Kidney epithelial cell (primary cell): ENCODE measurements at regions not wholly inside any gene's neighbourhood (a gene's known extent, or its start where the extent isn't known, plus 50 kb on each side); places are given as distances from the start of the nearest gene placed in this dataset.
"Not testable (repeated sequence)": the region's sequence is repeated elsewhere in the genome, so short reads cannot be mapped to it uniquely, and the experiment has no call there.

Experiments
- DNase-seq: peaks from one replicate; pipeline ENCODE4 v3.0.0-alpha.2; 2010; ENCODE audit warnings: low read depth
- H3K27me3 ChIP-seq: 2 replicates; pipeline ENCODE4 v1.6.0; 2011; ENCODE audit warnings: low read length; ENCODE audit not compliant: control insufficient read depth, insufficient read depth
- H3K36me3 ChIP-seq: 2 replicates; pipeline ENCODE4 v1.5.1; 2011; ENCODE audit warnings: low read length; ENCODE audit not compliant: control insufficient read depth, insufficient read depth
- H3K4me3 ChIP-seq: 2 replicates; pipeline ENCODE4 v1.5.1; 2011; ENCODE audit warnings: low read depth, mild to moderate bottlenecking, control low read depth, low read length
- CTCF ChIP-seq: IDR thresholded peaks from 2 replicates; pipeline ENCODE4 v1.5.1; 2011; ENCODE audit warnings: mild to moderate bottlenecking, moderate library complexity, low read length, control low read depth, inconsistent platforms; ENCODE audit not compliant: insufficient read depth, poor library complexity, severe bottlenecking

- DNase-seq, result no peak
- Histone ChIP-seq H3K36me3 (no peaks in the 10 kb centered on the region), H3K27me3 (no peaks in the 10 kb centered on the region), H3K4me3 (no peak overlapping the region)
- TF ChIP-seq CTCF, result no peak
Observed at GRCh38 chr13:37288057-37288720, 182.7 kb upstream of the CSNK1A1L start.

- not testable (repeated sequence) for H3K36me3 ChIP-seq, H3K4me3 ChIP-seq, H3K27me3 ChIP-seq, DNase-seq
Observed at GRCh38 chr13:37280231-37280630, 174.8 kb upstream of the CSNK1A1L start.

DNA sequence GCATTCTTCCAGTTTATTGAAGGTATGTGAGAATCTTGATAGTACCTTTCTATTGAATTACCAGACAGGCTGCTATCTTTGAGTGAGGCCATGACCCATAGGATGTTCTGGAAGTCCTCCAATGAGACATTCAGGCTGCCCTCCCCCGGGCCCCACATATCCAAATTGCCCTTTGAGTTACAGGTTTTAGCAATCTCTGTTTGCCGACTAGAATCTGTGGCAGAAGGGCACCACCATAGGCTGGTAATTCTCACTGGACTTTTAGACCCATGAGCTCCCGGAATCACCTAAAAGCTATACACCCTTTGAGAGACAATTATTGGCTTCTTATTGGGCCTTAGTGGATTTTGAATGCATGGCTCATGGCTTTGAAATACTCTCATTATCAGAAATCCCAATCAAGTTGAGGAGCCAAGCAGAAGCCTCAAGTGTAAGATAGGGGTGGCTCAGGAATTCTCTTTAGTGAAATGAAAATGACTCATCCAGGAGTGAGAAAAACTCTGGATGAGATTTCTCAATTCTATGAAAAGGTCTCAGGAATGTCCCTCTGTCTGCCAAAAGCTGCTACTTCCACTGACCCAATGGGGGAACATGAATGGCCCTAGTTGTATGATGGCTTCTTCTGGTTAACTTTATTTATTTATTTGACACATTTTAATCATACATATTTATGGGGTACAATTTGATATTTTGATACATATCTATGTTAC, 172.1 kb upstream of the CSNK1A1L start:
- H3K36me3 ChIP-seq, result no peaks in the 10 kb centered on the region
- H3K27me3 ChIP-seq, result no peaks in the 10 kb centered on the region
- DNase-seq, result no peak
- TF ChIP-seq CTCF, result no peak
- no peak overlapping the region for H3K4me3 ChIP-seq

GRCh38 chr13:37277007-37277406, 171.5 kb upstream of the CSNK1A1L start:
- DNase-seq, result no peak
- H3K36me3 ChIP-seq, result no peaks in the 10 kb centered on the region
- H3K4me3 ChIP-seq, result no peak overlapping the region
- no peaks in the 10 kb centered on the region for H3K27me3 ChIP-seq
- TF ChIP-seq CTCF, result no peak

DNA sequence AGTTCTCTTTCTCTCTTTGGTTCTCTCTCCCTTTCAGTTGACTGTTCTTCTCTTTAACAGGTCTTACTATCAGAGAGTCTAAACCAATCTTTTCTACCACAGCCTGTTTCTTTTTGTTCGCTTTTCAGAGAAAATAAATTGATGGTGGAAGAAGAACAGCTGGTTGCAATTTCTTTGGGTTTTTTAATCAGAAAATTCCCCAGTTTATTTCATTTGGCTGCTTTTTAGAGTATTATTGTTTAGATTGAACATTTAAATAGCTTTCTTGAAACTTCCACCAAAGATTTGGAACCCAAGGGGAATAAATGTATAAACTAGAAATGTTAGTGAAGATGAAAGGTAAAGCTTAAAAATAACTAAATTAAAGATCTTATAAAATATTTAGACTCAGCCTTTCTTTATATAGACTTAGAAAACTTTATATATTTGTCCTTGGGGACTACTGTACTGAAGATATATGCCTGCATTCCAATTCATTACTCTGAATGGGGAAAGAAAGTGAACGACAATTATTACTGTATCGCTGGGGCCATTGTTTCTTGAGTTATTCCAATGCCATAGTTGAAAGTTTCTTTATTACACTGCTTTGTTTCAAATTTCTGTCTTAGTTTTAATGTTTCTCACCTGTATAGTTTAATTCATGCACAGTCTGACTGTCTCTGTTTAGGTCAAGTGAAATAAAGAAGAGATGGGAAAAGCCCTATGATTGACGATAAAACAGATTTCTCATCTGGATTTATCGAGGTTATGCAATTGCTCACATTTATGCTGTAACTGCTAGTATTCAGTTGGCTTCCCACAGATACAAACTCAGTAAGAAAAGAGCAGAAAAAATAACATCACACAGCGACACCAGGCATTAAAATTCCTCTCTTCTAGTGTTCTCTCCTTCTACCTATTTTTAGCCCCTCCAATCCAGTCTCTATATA, 169.4 kb upstream of the CSNK1A1L start:
- Histone ChIP-seq H3K27me3 (no peaks in the 10 kb centered on the region), H3K36me3 (no peaks in the 10 kb centered on the region), H3K4me3 (no peak overlapping the region)
- no peak for TF ChIP-seq CTCF
- DNase-seq, result no peak

- Histone ChIP-seq H3K4me3 (no peak overlapping the region), H3K36me3 (no peaks in the 10 kb centered on the region), H3K27me3 (no peaks in the 10 kb centered on the region)
- TF ChIP-seq CTCF, result no peak
- no peak for DNase-seq
Observed at GRCh38 chr13:37273836-37274235, 168.4 kb upstream of the CSNK1A1L start.
